Astrocyte (in vitro differentiated cells and primary cell): ENCODE measurements at regions not wholly inside any gene's neighbourhood (a gene's known extent, or its start where the extent isn't known, plus 50 kb on each side); places are given as distances from the start of the nearest gene placed in this dataset.

Experiments
- DNase-seq: peaks from one replicate; pipeline ENCODE4 v3.0.0-alpha.2; 2010; ENCODE audit warnings: low read depth
- FAIRE-seq: peaks from 2 replicates; lab custom pipeline; 2011; peaks lifted over from hg19 to GRCh38; lab: Jason Lieb, UNC
- H2AFZ ChIP-seq: 2 replicates; pipeline ENCODE4 v1.6.0; 2012; ENCODE audit warnings: low read depth, low read length, inconsistent platforms
- H3K27ac ChIP-seq: 2 replicates; pipeline ENCODE4 v1.5.1; 2011; ENCODE audit warnings: low read depth, low read length, inconsistent platforms
- H3K27me3 ChIP-seq: 2 replicates; pipeline ENCODE4 v1.6.0; 2011; ENCODE audit warnings: low read length, inconsistent platforms; ENCODE audit not compliant: insufficient read depth
- H3K36me3 ChIP-seq: 2 replicates; pipeline ENCODE4 v1.5.1; 2011; ENCODE audit warnings: low read length, inconsistent platforms; ENCODE audit not compliant: insufficient read depth
- H3K4me1 ChIP-seq: 2 replicates; pipeline ENCODE4 v1.5.1; 2011; ENCODE audit warnings: low read length, inconsistent platforms; ENCODE audit not compliant: insufficient read depth
- H3K4me2 ChIP-seq: 2 replicates; pipeline ENCODE4 v1.6.0; 2012; ENCODE audit warnings: low read length, inconsistent platforms
- H3K4me3 ChIP-seq: 2 replicates; pipeline ENCODE4 v1.5.1; 2011; ENCODE audit warnings: low read depth, mild to moderate bottlenecking, low read length, inconsistent platforms; ENCODE audit not compliant: insufficient read depth
- H3K79me2 ChIP-seq: 2 replicates; pipeline ENCODE4 v1.6.0; 2012; ENCODE audit warnings: mild to moderate bottlenecking, low read length, inconsistent platforms; ENCODE audit not compliant: insufficient read depth
- H3K9ac ChIP-seq: 2 replicates; pipeline ENCODE4 v1.6.0; 2012; ENCODE audit warnings: mild to moderate bottlenecking, low read length, inconsistent platforms
- H3K9me3 ChIP-seq: 2 replicates; pipeline ENCODE4 v1.5.1; 2012; ENCODE audit warnings: low read depth, mild to moderate bottlenecking, low read length, inconsistent platforms; ENCODE audit not compliant: insufficient read depth
- H4K20me1 ChIP-seq: 2 replicates; pipeline ENCODE4 v1.6.0; 2012; ENCODE audit warnings: low read length, inconsistent platforms; ENCODE audit not compliant: insufficient read depth
- H3K27ac Mint-ChIP-seq: one replicate; pipeline ENCODE4 v1.8.0; 2021; ENCODE audit warnings: mild to moderate bottlenecking, mixed read lengths; ENCODE audit not compliant: unreplicated experiment
- H3K27me3 Mint-ChIP-seq: one replicate; pipeline ENCODE4 v1.8.0; 2021; ENCODE audit warnings: low read depth, mixed read lengths; ENCODE audit not compliant: unreplicated experiment
- H3K36me3 Mint-ChIP-seq: one replicate; pipeline ENCODE4 v1.8.0; 2021; ENCODE audit warnings: low read depth, mixed read lengths; ENCODE audit not compliant: unreplicated experiment
- H3K4me1 Mint-ChIP-seq: one replicate; pipeline ENCODE4 v1.8.0; 2021; ENCODE audit warnings: low read depth, mixed read lengths; ENCODE audit not compliant: unreplicated experiment
- H3K4me3 Mint-ChIP-seq: one replicate; pipeline ENCODE4 v1.8.0; 2021; ENCODE audit warnings: mild to moderate bottlenecking, moderate library complexity, mixed read lengths; ENCODE audit not compliant: unreplicated experiment
- H3K9me3 Mint-ChIP-seq: one replicate; pipeline ENCODE4 v1.8.0; 2021; ENCODE audit warnings: mild to moderate bottlenecking, mixed read lengths; ENCODE audit not compliant: unreplicated experiment
- EZH2 ChIP-seq: IDR thresholded peaks from 2 replicates; pipeline ENCODE4 v1.6.1; 2012; ENCODE audit warnings: mild to moderate bottlenecking, low read length, inconsistent platforms; ENCODE audit not compliant: insufficient read depth
- TF ChIP-seq, protein P1 (sequence below): IDR thresholded peaks from 2 replicates; pipeline ENCODE4 v1.5.1; 2011; ENCODE audit warnings: low read depth, mild to moderate bottlenecking, inconsistent platforms, low read length, moderate library complexity; ENCODE audit not compliant: insufficient read depth

DNA sequence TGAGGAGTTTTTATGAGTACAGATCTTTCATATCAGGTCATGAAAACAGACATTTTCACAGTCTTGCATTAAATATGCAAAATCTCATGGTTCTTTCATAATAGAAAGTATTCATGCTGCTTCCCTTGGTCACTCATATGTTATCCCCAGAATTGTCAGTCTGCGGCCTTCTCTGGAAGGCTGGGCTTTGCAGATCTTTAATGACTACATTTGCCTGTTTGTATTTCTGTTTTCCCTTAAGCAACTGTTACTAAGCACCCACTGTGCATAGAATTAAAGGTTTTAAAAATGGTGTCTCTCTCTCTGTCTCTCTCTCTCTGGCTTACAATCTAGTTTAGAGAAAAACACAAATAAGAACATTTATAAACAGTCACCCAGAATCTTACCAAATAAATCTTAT, 456.3 kb downstream of the RIT2 start:
- Histone ChIP-seq H3K4me2 (no peak overlapping the region), H3K27ac (no peak overlapping the region), H3K36me3 (no peaks in the 10 kb centered on the region), H3K9me3 (no peaks in the 10 kb centered on the region), H3K27me3 (no peaks in the 10 kb centered on the region), H3K4me1 (no peaks in the 10 kb centered on the region), H4K20me1 (no peaks in the 10 kb centered on the region), H3K9ac (no peak overlapping the region), H3K79me2 (no peaks in the 10 kb centered on the region), H2AFZ (no peak overlapping the region), H3K4me3 (no peak overlapping the region)
- H3K27ac Mint-ChIP-seq: no peak overlapping the region
- no peak for DNase-seq
- H3K4me1 Mint-ChIP-seq: no peaks in the 10 kb centered on the region
- H3K4me3 Mint-ChIP-seq: no peak overlapping the region
- peaks cover 4% of the 10 kb centered on the region for H3K9me3 Mint-ChIP-seq
- H3K36me3 Mint-ChIP-seq: no peaks in the 10 kb centered on the region
- no peak for FAIRE-seq
- no peaks in the 10 kb centered on the region for H3K27me3 Mint-ChIP-seq
- TF ChIP-seq EZH2: no peak
- TF ChIP-seq, protein P1, sequence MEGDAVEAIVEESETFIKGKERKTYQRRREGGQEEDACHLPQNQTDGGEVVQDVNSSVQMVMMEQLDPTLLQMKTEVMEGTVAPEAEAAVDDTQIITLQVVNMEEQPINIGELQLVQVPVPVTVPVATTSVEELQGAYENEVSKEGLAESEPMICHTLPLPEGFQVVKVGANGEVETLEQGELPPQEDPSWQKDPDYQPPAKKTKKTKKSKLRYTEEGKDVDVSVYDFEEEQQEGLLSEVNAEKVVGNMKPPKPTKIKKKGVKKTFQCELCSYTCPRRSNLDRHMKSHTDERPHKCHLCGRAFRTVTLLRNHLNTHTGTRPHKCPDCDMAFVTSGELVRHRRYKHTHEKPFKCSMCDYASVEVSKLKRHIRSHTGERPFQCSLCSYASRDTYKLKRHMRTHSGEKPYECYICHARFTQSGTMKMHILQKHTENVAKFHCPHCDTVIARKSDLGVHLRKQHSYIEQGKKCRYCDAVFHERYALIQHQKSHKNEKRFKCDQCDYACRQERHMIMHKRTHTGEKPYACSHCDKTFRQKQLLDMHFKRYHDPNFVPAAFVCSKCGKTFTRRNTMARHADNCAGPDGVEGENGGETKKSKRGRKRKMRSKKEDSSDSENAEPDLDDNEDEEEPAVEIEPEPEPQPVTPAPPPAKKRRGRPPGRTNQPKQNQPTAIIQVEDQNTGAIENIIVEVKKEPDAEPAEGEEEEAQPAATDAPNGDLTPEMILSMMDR: no peak

DNA sequence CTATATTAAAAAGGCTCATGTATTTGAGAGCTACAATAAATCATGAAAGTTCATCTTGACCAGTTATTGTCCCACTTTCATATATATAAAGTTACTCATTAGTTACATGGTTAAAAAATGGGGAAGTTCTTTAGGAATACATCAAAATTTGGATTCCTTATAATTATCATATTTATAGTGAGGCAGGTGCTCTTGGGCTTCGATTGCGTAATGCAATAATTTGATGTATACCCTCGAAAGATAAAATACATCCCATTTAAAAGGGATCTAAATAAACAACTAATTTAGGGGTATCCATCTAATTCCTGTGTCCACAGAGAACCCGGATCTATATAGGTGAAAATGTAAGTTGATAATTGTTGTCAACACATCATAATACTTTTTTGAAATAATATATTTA, 444.6 kb downstream of the RIT2 start:
- TF ChIP-seq, protein P1: no peak
- no peak for TF ChIP-seq EZH2
- Histone ChIP-seq H3K27ac (no peak overlapping the region), H3K9ac (no peak overlapping the region), H3K4me1 (no peaks in the 10 kb centered on the region), H3K27me3 (no peaks in the 10 kb centered on the region), H3K4me2 (no peak overlapping the region), H3K4me3 (no peak overlapping the region), H3K79me2 (no peaks in the 10 kb centered on the region), H3K9me3 (no peaks in the 10 kb centered on the region), H3K36me3 (no peaks in the 10 kb centered on the region), H4K20me1 (no peaks in the 10 kb centered on the region), H2AFZ (no peak overlapping the region)
- no peaks in the 10 kb centered on the region for H3K9me3 Mint-ChIP-seq
- H3K27ac Mint-ChIP-seq: no peak overlapping the region
- no peaks in the 10 kb centered on the region for H3K27me3 Mint-ChIP-seq
- no peaks in the 10 kb centered on the region for H3K36me3 Mint-ChIP-seq
- H3K4me1 Mint-ChIP-seq: no peaks in the 10 kb centered on the region
- DNase-seq: no peak
- no peak for FAIRE-seq
- H3K4me3 Mint-ChIP-seq: no peak overlapping the region

DNA sequence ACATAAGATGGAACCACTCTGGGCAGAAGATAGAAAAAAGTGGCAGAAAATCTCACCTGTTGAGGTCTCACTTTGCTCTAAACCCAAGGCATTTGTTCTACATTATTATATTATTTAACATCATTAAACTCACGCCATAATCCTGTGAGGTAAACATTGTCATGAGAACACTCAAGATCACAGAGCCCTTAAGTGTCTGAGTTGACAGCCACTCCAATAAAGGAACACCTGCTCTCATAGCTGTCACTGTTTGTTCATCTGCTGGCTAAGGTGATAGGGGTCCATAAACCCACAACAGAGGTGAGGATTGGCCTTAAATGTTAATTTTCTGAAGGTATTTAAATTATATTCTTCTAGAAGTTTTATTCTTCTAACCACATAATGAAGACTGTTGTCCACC, 439.7 kb downstream of the RIT2 start:
- Histone ChIP-seq H3K79me2 (no peaks in the 10 kb centered on the region), H3K4me2 (no peak overlapping the region), H3K9ac (no peak overlapping the region), H3K36me3 (no peaks in the 10 kb centered on the region), H3K9me3 (no peaks in the 10 kb centered on the region), H3K4me1 (no peaks in the 10 kb centered on the region), H2AFZ (no peak overlapping the region), H4K20me1 (no peaks in the 10 kb centered on the region), H3K4me3 (no peak overlapping the region), H3K27ac (no peak overlapping the region), H3K27me3 (no peaks in the 10 kb centered on the region)
- Mint-ChIP-seq H3K9me3 (no peaks in the 10 kb centered on the region), H3K4me1 (no peaks in the 10 kb centered on the region), H3K27me3 (no peaks in the 10 kb centered on the region), H3K4me3 (no peak overlapping the region), H3K27ac (no peak overlapping the region), H3K36me3 (no peaks in the 10 kb centered on the region)
- FAIRE-seq (no peak), DNase-seq (no peak)
- TF ChIP-seq EZH2: no peak
- TF ChIP-seq, protein P1: no peak
